ENCODE measurements at regions not wholly inside any gene's neighbourhood (a gene's known extent, or its start where the extent isn't known, plus 50 kb on each side); places are given as distances from the start of the nearest gene placed in this dataset.
A peak's percentile ranks its signal among the peaks of the same experiment; 100 is the strongest.

DNA sequence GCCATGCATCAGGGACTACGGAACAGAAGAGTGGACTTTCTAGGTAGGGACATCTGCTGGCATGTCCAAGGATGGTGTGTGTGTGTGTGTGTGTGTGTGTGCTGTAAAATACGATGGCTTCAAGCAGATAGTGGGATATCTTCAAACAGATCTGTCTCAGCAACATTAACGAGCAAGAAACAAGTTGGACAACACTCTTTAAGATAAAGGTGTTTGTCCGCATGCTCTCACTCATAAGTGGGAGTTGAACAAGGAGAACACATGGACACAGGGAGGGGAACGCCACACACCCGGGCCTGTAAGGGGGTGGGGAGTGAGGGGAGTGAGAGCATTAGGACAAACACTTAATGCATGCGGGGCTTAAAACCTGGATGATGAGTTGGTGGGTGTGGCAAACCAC is 89.8 kb upstream of the AKR1E2 start:
- FAIRE-seq (no peak), DNase-seq (ENCODE audit: low read depth, low spot score) (no peak)
- dilution Hi-C loops (cut with MboI; ENCODE audit: extremely low pct_ligation_motif_present, low sequenced_read_pairs), result no loop called here
- no peaks in the 10 kb centered on the region for H3K36me3 ChIP-seq (ENCODE audit: control insufficient read depth in 2 of 2, extremely low read depth in 1 of 2, insufficient read depth in 2 of 2, low read length in 2 of 2)
- TF ChIP-seq, protein P1, sequence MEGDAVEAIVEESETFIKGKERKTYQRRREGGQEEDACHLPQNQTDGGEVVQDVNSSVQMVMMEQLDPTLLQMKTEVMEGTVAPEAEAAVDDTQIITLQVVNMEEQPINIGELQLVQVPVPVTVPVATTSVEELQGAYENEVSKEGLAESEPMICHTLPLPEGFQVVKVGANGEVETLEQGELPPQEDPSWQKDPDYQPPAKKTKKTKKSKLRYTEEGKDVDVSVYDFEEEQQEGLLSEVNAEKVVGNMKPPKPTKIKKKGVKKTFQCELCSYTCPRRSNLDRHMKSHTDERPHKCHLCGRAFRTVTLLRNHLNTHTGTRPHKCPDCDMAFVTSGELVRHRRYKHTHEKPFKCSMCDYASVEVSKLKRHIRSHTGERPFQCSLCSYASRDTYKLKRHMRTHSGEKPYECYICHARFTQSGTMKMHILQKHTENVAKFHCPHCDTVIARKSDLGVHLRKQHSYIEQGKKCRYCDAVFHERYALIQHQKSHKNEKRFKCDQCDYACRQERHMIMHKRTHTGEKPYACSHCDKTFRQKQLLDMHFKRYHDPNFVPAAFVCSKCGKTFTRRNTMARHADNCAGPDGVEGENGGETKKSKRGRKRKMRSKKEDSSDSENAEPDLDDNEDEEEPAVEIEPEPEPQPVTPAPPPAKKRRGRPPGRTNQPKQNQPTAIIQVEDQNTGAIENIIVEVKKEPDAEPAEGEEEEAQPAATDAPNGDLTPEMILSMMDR (optimal IDR thresholded peaks at IDR 0.05 in 1 of 3, IDR thresholded peaks at IDR 0.05 in 1 of 3, conservative IDR thresholded peaks at IDR 0.05 in 1 of 3; ENCODE audit: extremely low read depth in 1 of 3, insufficient read depth in 2 of 3, low read length in 3 of 3), result no peak
- TF ChIP-seq EZH2 (IDR thresholded peaks at IDR 0.05; ENCODE audit: low read length), result no peak
- no peaks in the 10 kb centered on the region for H4K20me1 ChIP-seq (ENCODE audit: control insufficient read depth, extremely low read depth, insufficient read depth, low read length)
- H3K9me1 ChIP-seq (ENCODE audit: control insufficient read depth, extremely low read depth, insufficient read depth, low read length), result no peaks in the 10 kb centered on the region
- no peak overlapping the region for H3K27ac ChIP-seq (ENCODE audit: control insufficient read depth, insufficient read depth, low read length)
- H2AFZ ChIP-seq (ENCODE audit: control insufficient read depth, low read length), result peak overlapping the region; percentile 40
- no peak overlapping the region for H3K4me3 ChIP-seq (ENCODE audit: control insufficient read depth in 2 of 3, extremely low read depth in 1 of 3, insufficient read depth in 2 of 3, low read depth in 1 of 3, low read length in 3 of 3)
- H3K27me3 ChIP-seq (ENCODE audit: control insufficient read depth, extremely low read depth, insufficient read depth, low read length), result no peaks in the 10 kb centered on the region
- H3K9ac ChIP-seq (ENCODE audit: control insufficient read depth, extremely low read depth, insufficient read depth, low read length), result no peak overlapping the region
- H3K4me2 ChIP-seq (ENCODE audit: control insufficient read depth, extremely low read depth, insufficient read depth, low read depth, low read length), result no peak overlapping the region
- peaks cover 13% of the 10 kb centered on the region for H3K4me1 ChIP-seq (ENCODE audit: control insufficient read depth, extremely low read depth, insufficient read depth, low read length)
- no peaks in the 10 kb centered on the region for H3K79me2 ChIP-seq (ENCODE audit: control insufficient read depth, insufficient read depth, low read length)
- H3K9me3 ChIP-seq (ENCODE audit: control insufficient read depth, low read depth, low read length), result no peaks in the 10 kb centered on the region

DNA sequence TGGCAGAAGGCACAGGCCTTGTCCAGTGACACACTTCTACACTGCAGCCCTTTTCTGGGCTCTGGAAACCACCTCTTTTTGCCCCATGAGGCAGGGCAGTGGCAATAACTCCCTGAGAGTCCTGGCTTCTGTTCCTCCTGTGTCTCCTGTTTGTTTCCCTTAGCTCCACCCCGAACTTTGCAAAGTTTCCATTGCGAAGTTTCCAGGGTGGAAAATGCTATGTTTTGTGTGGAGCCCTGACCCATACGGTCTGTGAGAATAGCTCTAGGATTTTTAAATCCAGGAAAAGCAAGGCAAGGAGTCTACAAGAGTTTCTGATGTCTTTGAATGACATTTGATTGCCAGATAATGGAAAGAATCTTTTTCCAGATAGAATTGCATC is 92.2 kb upstream of the AKR1E2 start:
- FAIRE-seq (no peak), DNase-seq (ENCODE audit: low read depth, low spot score) (no peak)
- H3K4me2 ChIP-seq (ENCODE audit: control insufficient read depth, extremely low read depth, insufficient read depth, low read depth, low read length), result no peak overlapping the region
- peak overlapping the region; percentile 70 for H3K27ac ChIP-seq (ENCODE audit: control insufficient read depth, insufficient read depth, low read length)
- peaks cover 13% of the 10 kb centered on the region for H3K4me1 ChIP-seq (ENCODE audit: control insufficient read depth, extremely low read depth, insufficient read depth, low read length)
- no peak overlapping the region for H2AFZ ChIP-seq (ENCODE audit: control insufficient read depth, low read length)
- H3K36me3 ChIP-seq (ENCODE audit: control insufficient read depth in 2 of 2, extremely low read depth in 1 of 2, insufficient read depth in 2 of 2, low read length in 2 of 2), result no peaks in the 10 kb centered on the region
- H4K20me1 ChIP-seq (ENCODE audit: control insufficient read depth, extremely low read depth, insufficient read depth, low read length), result no peaks in the 10 kb centered on the region
- no peak overlapping the region for H3K4me3 ChIP-seq (ENCODE audit: control insufficient read depth in 2 of 3, extremely low read depth in 1 of 3, insufficient read depth in 2 of 3, low read depth in 1 of 3, low read length in 3 of 3)
- TF ChIP-seq EZH2 (IDR thresholded peaks at IDR 0.05; ENCODE audit: low read length), result no peak
- TF ChIP-seq, protein P1 (optimal IDR thresholded peaks at IDR 0.05 in 1 of 3, IDR thresholded peaks at IDR 0.05 in 1 of 3, conservative IDR thresholded peaks at IDR 0.05 in 1 of 3; ENCODE audit: extremely low read depth in 1 of 3, insufficient read depth in 2 of 3, low read length in 3 of 3), result no peak
- no peaks in the 10 kb centered on the region for H3K27me3 ChIP-seq (ENCODE audit: control insufficient read depth, extremely low read depth, insufficient read depth, low read length)
- no peaks in the 10 kb centered on the region for H3K9me3 ChIP-seq (ENCODE audit: control insufficient read depth, low read depth, low read length)
- no peaks in the 10 kb centered on the region for H3K9me1 ChIP-seq (ENCODE audit: control insufficient read depth, extremely low read depth, insufficient read depth, low read length)
- dilution Hi-C loops (cut with MboI; ENCODE audit: extremely low pct_ligation_motif_present, low sequenced_read_pairs), result no loop called here
- no peak overlapping the region for H3K9ac ChIP-seq (ENCODE audit: control insufficient read depth, extremely low read depth, insufficient read depth, low read length)
- no peaks in the 10 kb centered on the region for H3K79me2 ChIP-seq (ENCODE audit: control insufficient read depth, insufficient read depth, low read length)

Data from keratinocyte (primary cell).